GM10266 (cell line): ENCODE measurements at regions not wholly inside any gene's neighbourhood (a gene's known extent, or its start where the extent isn't known, plus 50 kb on each side); places are given as distances from the start of the nearest gene placed in this dataset.

Source experiments
- DNase-seq: peaks from one replicate; pipeline ENCODE4 v3.0.0; 2012; ENCODE audit errors: extremely low spot score
- TF ChIP-seq, protein P1 (sequence below): IDR thresholded peaks from 2 replicates; pipeline ENCODE4 v1.5.1; 2012; ENCODE audit warnings: mild to moderate bottlenecking, low read depth; ENCODE audit not compliant: control insufficient read depth, insufficient read depth; ENCODE audit errors: missing control alignments

GRCh38 chr9:129396365-129396708, 218.3 kb upstream of the IER5L start:
- TF ChIP-seq, protein P1, sequence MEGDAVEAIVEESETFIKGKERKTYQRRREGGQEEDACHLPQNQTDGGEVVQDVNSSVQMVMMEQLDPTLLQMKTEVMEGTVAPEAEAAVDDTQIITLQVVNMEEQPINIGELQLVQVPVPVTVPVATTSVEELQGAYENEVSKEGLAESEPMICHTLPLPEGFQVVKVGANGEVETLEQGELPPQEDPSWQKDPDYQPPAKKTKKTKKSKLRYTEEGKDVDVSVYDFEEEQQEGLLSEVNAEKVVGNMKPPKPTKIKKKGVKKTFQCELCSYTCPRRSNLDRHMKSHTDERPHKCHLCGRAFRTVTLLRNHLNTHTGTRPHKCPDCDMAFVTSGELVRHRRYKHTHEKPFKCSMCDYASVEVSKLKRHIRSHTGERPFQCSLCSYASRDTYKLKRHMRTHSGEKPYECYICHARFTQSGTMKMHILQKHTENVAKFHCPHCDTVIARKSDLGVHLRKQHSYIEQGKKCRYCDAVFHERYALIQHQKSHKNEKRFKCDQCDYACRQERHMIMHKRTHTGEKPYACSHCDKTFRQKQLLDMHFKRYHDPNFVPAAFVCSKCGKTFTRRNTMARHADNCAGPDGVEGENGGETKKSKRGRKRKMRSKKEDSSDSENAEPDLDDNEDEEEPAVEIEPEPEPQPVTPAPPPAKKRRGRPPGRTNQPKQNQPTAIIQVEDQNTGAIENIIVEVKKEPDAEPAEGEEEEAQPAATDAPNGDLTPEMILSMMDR: no peak
- DNase-seq: no peak

DNA sequence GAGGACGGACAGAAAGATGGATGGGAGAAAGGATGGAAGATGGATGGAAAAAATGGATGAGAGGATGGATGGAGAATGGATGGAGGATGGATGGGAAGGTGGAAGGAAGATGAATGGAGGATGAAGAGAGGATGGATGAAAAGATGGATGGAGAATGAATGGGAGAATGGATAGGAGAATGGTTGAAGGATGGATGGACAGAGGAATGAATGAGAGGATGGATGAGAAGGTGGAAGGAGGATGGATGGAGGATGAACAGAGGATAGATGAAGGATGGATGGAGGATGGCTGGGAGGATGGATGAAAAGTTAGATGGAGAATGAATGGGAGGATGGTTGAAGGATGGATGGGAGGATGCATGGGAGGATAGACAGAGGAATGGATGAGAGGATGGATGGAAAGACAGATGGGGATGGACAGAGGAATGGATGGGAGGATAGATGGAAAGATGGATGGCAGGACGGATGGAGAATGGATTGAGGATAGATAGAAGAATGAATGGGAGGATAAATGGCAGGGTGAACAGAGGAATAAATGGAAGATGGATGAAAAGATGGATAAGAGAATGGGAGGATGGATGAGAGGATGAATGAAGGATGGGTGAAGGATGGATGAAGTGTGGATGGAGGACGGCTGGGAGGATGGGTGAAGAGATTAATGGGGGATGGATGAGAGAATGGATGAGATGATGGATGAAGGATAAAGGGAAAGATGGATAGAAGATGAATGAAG, 217.7 kb upstream of the IER5L start:
- TF ChIP-seq, protein P1: no peak
- DNase-seq: no peak

GRCh38 chr9:129394886-129395279, 216.8 kb upstream of the IER5L start:
- TF ChIP-seq, protein P1: no peak
- no peak for DNase-seq

DNA sequence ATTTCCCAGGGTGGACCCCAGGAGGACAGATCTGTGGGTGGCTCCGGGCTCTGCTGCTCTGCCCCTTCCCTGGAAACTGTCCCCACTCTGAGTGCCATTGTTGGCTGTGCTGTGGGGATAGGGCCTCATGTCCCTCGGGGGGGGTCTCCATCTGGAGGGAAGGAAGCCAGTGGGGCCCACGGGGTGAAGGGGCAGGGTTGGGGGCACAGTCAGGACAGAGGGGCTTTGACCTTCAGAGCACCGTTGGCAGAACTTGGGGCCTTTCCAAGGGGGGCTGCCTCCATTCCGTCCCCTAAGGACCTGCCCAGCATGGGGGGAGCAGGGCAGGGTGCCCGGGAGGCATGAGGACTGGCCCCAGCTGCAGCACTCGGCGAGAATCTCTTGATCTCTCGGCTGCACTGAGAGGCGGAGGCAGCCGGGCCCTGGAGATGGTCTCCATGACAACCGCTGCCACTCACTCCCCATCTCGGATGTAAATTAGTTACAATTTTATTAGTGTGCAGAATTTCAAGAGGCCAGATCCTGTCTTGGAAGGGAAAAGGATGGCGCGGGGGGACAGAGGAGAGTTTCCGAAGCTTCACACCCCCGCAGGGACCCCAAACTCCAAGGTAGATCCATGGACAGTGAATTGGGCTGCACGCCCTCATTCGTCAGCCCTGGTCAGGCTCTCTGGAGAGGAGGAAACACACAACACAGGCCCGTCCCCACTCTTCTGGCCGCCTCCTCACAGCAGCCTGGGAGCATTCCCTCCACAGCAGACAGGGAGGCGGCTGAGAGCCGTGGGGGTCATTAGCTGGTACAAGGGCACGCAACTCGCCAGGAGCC, 216.2 kb upstream of the IER5L start:
- TF ChIP-seq, protein P1: no peak
- DNase-seq: no peak

DNA sequence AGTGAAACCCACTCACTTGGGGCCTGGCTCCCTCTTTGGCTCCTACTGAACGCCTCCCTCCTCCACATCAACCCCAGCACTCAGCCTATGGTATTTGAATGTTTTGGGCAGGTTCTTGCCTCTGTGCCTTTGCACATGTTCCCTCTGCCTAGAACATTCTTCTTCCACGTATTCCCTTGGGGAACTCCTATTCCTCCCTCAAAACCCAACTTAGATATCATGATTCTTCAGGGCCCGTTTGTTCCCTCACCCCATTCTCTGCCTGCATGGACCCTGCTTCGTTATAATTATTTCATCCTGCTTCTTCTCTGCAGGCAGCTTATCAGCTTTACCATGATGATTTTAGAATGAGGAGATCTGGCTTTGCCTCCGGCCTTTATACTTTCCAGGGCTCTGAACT, 215.0 kb upstream of the IER5L start:
- DNase-seq: no peak

GRCh38 chr9:129392093-129392541, 214.1 kb upstream of the IER5L start:
- TF ChIP-seq, protein P1: no peak

More for the DNA sequence above, 215.0 kb upstream of the IER5L start:
- TF ChIP-seq, protein P1: no peak

DNA sequence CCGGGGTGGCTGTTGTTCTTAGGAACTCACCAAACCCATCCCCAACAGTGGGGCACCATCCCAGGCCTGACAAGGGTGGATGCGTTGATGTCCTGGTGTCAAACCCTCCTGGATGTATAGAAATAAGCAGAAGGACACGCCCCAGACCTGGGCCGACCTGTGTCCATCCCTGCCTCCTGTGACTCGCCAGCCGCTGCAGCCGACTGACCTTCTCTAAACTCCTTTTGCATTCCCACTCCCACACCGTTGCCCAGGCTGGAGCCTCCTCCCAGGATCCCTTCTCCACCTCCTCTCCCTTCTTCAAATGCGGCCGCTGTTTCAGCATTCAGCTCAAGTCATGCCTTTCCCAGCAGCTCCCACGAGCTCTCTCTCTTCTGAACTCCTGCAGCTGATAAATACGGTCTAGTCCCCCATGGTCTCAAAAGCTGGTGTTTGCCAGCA, 213.2 kb upstream of the IER5L start:
- DNase-seq: no peak
- TF ChIP-seq, protein P1: no peak

More at GRCh38 chr9:129392093-129392541, 214.1 kb upstream of the IER5L start:
- no peak for DNase-seq
